HG02981 (cell line): ENCODE measurements at regions not wholly inside any gene's neighbourhood (a gene's known extent, or its start where the extent isn't known, plus 50 kb on each side); places are given as distances from the start of the nearest gene placed in this dataset.

Experiments
- ATAC-seq: cut with Tn5 transposase; IDR thresholded peaks from one replicate; pipeline ENCODE4 v1.9.1; 2021; ENCODE audit warnings: mild to moderate bottlenecking, moderate library complexity; ENCODE audit not compliant: unreplicated experiment

GRCh38 chr6:122302067-122302466 is 97.4 kb upstream of the HSF2 start:
- no peak for ATAC-seq

GRCh38 chr6:122307577-122307976 is 91.9 kb upstream of the HSF2 start:
- no peak for ATAC-seq

- no peak for ATAC-seq
Observed at GRCh38 chr6:122308074-122308473, 91.4 kb upstream of the HSF2 start.

- ATAC-seq, result no peak
Observed at GRCh38 chr6:122315842-122316241, 83.6 kb upstream of the HSF2 start.

GRCh38 chr6:122322824-122323223 is 76.6 kb upstream of the HSF2 start:
- ATAC-seq, result no peak

GRCh38 chr6:122323361-122323760 is 76.1 kb upstream of the HSF2 start:
- no peak for ATAC-seq

GRCh38 chr6:122330315-122330714 is 69.1 kb upstream of the HSF2 start:
- ATAC-seq, result no peak

GRCh38 chr6:122337645-122338044 is 61.8 kb upstream of the HSF2 start:
- ATAC-seq, result no peak

- ATAC-seq, result no peak
Observed at GRCh38 chr6:122339661-122340060, 59.8 kb upstream of the HSF2 start.

- ATAC-seq, result no peak
Observed at GRCh38 chr6:122347280-122347679, 52.2 kb upstream of the HSF2 start.

- no peak for ATAC-seq
Observed at GRCh38 chr6:122347751-122348150, 51.7 kb upstream of the HSF2 start.
